K562 (cell line): ENCODE measurements at regions not wholly inside any gene's neighbourhood (a gene's known extent, or its start where the extent isn't known, plus 50 kb on each side); places are given as distances from the start of the nearest gene placed in this dataset.

ENCODE experiments used
- ATAC-seq: fragments of 200-7000 bp; cut with Tn5 transposase; 3 replicates; pipeline ENCODE4 v1.9.1; 2020; ENCODE audit warnings: moderate library complexity
- BruUV-seq: library from RNA; stranded (reverse); fragments of 400-500 nt; replicated peaks from 2 replicates; lab custom pipeline; 2021; lab: Mats Ljungman, UMichigan
- CTCF ChIA-PET: fragments of 300-600 bp; formaldehyde crosslinking; extraction: SDS; loops from one replicate; lab custom pipeline; 2021; ENCODE audit warnings: low intra/inter-chr PET ratio; lab: Yijun Ruan, JAX
- POLR2A ChIA-PET: fragments of 300-600, 350-650 bp; sonication (Branson Sonifier 250); formaldehyde crosslinking; extraction: SDS; loops from one replicate; lab custom pipeline; 2021; ENCODE audit warnings: antibody characterized with exemption, inconsistent platforms; lab: Yijun Ruan, JAX
- DNase-seq, 4 experiments: peaks; one replicate each; pipeline versions ENCODE4 v3.0.0 to v3.0.0-alpha.2; 2011 to 2018; ENCODE audit warnings: low spot score in 3 of 4, mixed read lengths in 3 of 4; ENCODE audit errors: extremely low read depth in 1 of 4
- FAIRE-seq: peaks from 2 replicates; lab custom pipeline; 2011; peaks lifted over from hg19 to GRCh38; lab: Jason Lieb, UNC
- H2AFZ ChIP-seq: 2 replicates; pipeline ENCODE4 v1.6.0; 2011; ENCODE audit warnings: low read depth, low read length, control low read depth, inconsistent platforms
- H3K27ac ChIP-seq: fragments of 200-600 bp; 3 replicates; pipeline ENCODE4 v1.8.0; 2011; ENCODE audit warnings: low read depth, mild to moderate bottlenecking, control low read depth, inconsistent platforms, low read length, moderate library complexity, mixed read lengths; ENCODE audit errors: extremely low read depth
- H3K27me3 ChIP-seq, 2 experiments: fragments of 300-600 bp in 1 of 2; 2 replicates in 1 of 2; 3 replicates in 1 of 2; pipeline versions ENCODE4 v1.6.0 to v1.8.0; 2011; ENCODE audit warnings: inconsistent platforms in 2 of 2, low read length in 2 of 2, mild to moderate bottlenecking in 1 of 2, mixed read lengths in 1 of 2, moderate library complexity in 1 of 2; ENCODE audit not compliant: control insufficient read depth in 2 of 2, insufficient read depth in 2 of 2
- H3K36me3 ChIP-seq: fragments of 300-600 bp; 3 replicates; pipeline ENCODE4 v1.8.0; 2011; ENCODE audit warnings: mild to moderate bottlenecking, low read length, inconsistent platforms; ENCODE audit not compliant: control insufficient read depth, insufficient read depth
- H3K4me1 ChIP-seq, 2 experiments: fragments of 200-600 bp in 1 of 2; replicated peaks in 1 of 2; 2 replicates in 1 of 2; 3 replicates in 1 of 2; pipeline versions ENCODE4 v1.5.1 to v1.8.0; 2011; ENCODE audit warnings: inconsistent platforms in 2 of 2, low read length in 2 of 2, mild to moderate bottlenecking in 1 of 2, mixed read lengths in 1 of 2, moderate library complexity in 1 of 2; ENCODE audit not compliant: control insufficient read depth in 2 of 2, insufficient read depth in 2 of 2
- H3K4me2 ChIP-seq: 2 replicates; pipeline ENCODE4 v1.6.1; 2011; ENCODE audit warnings: low read length, control low read depth, inconsistent platforms, mixed read lengths; ENCODE audit not compliant: insufficient read depth
- H3K4me3 ChIP-seq: fragments of 200-600 bp; sonication (generic), shearing (Covaris generic); 2 replicates; pipeline ENCODE4 v1.5.1; 2016; ENCODE audit warnings: control low read depth, inconsistent platforms
- H3K79me2 ChIP-seq: fragments of 200-600 bp; 3 replicates; pipeline ENCODE4 v1.8.0; 2011; ENCODE audit warnings: low read length, inconsistent platforms; ENCODE audit not compliant: control insufficient read depth, insufficient read depth
- H3K9ac ChIP-seq, 2 experiments: 2 replicates each; pipeline versions ENCODE4 v1.6.0 to v1.6.1; 2011; ENCODE audit warnings: low read depth in 2 of 2, low read length in 2 of 2, control low read depth in 1 of 2, inconsistent platforms in 1 of 2, mild to moderate bottlenecking in 1 of 2, mixed read lengths in 1 of 2; ENCODE audit not compliant: insufficient read depth in 1 of 2
- H3K9me1 ChIP-seq: one replicate; pipeline ENCODE4 v1.6.0; 2011; ENCODE audit warnings: inconsistent platforms, mild to moderate bottlenecking, low read length, moderate library complexity; ENCODE audit not compliant: control insufficient read depth, insufficient read depth
- H3K9me3 ChIP-seq: replicated peaks from 2 replicates; pipeline ENCODE4 v1.5.1; 2011; ENCODE audit warnings: low read depth, low read length, inconsistent platforms; ENCODE audit not compliant: control insufficient read depth, insufficient read depth
- H4K20me1 ChIP-seq: replicated peaks from 2 replicates; pipeline ENCODE4 v1.6.1; 2011; ENCODE audit warnings: low read length, inconsistent platforms, mixed read lengths; ENCODE audit not compliant: control insufficient read depth, insufficient read depth
- DACH1 ChIP-seq: fragments of 450-650 bp; IDR thresholded peaks from 2 replicates; pipeline ENCODE4 v1.6.1; 2018; ENCODE audit not compliant: partially characterized antibody
- E2F6 ChIP-seq, 2 experiments: IDR thresholded peaks; 2 replicates each; pipeline ENCODE4 v1.6.1; 2011; ENCODE audit warnings: borderline replicate concordance in 1 of 2, control low read depth in 1 of 2, low read depth in 1 of 2, low read length in 1 of 2, mild to moderate bottlenecking in 1 of 2, mixed read lengths in 1 of 2, moderate library complexity in 1 of 2; ENCODE audit not compliant: insufficient read depth in 1 of 2, insufficient read length in 1 of 2, poor library complexity in 1 of 2, severe bottlenecking in 1 of 2; ENCODE audit errors: extremely low read depth in 1 of 2
- GTF2E2 ChIP-seq: fragments of 200-800 bp; sonication (Bioruptor generic); IDR thresholded peaks from 2 replicates; pipeline ENCODE4 v1.6.1; 2016; ENCODE audit warnings: missing genetic modification characterization, missing compliant biosample characterization
- ILF3 ChIP-seq: fragments of 450-650 bp; IDR thresholded peaks from 2 replicates; pipeline ENCODE4 v1.6.1; 2018; ENCODE audit warnings: antibody characterized with exemption, mild to moderate bottlenecking, moderate library complexity, borderline replicate concordance
- KDM4B ChIP-seq, 2 experiments: fragments of 450-650 bp in 1 of 2; sonication (generic) in 1 of 2; IDR thresholded peaks; 2 replicates each; pipeline ENCODE4 v1.6.1; 2016 to 2017; ENCODE audit warnings: borderline replicate concordance in 2 of 2, antibody characterized with exemption in 1 of 2, low read depth in 1 of 2, mild to moderate bottlenecking in 1 of 2
- MBD1 ChIP-seq: fragments of 250-450 bp; sonication (Bioruptor Pico); IDR thresholded peaks from 2 replicates; pipeline ENCODE4 v1.8.0; 2022; ENCODE audit warnings: inconsistent platforms
- NCOA4 ChIP-seq: fragments of 450-650 bp; IDR thresholded peaks from 2 replicates; pipeline ENCODE4 v1.6.1; 2018; ENCODE audit warnings: mild to moderate bottlenecking; ENCODE audit not compliant: partially characterized antibody
- NFYB ChIP-seq: IDR thresholded peaks from 2 replicates; pipeline ENCODE4 v1.6.1; 2011; ENCODE audit warnings: mild to moderate bottlenecking, moderate library complexity; ENCODE audit not compliant: insufficient read length; ENCODE audit errors: extremely low read depth
- NR0B1 ChIP-seq: fragments of 450-650 bp; IDR thresholded peaks from one replicate; pipeline ENCODE4 v1.6.1; 2018; ENCODE audit warnings: mild to moderate bottlenecking, moderate library complexity; ENCODE audit not compliant: partially characterized antibody
- NUFIP1 ChIP-seq: fragments of 450-650 bp; IDR thresholded peaks from 2 replicates; pipeline ENCODE4 v1.6.1; 2018; ENCODE audit not compliant: partially characterized antibody
- RAD51 ChIP-seq: fragments of 450-650 bp; IDR thresholded peaks from 2 replicates; pipeline ENCODE4 v1.7.1; 2016; ENCODE audit warnings: low read depth, mild to moderate bottlenecking, borderline replicate concordance
- RHOXF2B ChIP-seq: fragments of 250-450 bp; sonication (Bioruptor Pico); conservative IDR thresholded peaks from 2 replicates; pipeline ENCODE4 v1.5.1; 2021
- THRA ChIP-seq: fragments of 450-650 bp; IDR thresholded peaks from 2 replicates; pipeline ENCODE4 v1.6.1; 2017; ENCODE audit warnings: mild to moderate bottlenecking, moderate library complexity
- ZBTB8A ChIP-seq: fragments of 450-650 bp; IDR thresholded peaks from 2 replicates; pipeline ENCODE4 v1.6.1; 2018; ENCODE audit warnings: mild to moderate bottlenecking, moderate library complexity; ENCODE audit not compliant: partially characterized antibody
- ZNF174 ChIP-seq: fragments of 250-450 bp; sonication (Bioruptor Pico); IDR thresholded peaks from 2 replicates; pipeline ENCODE4 v1.4.0; 2020; ENCODE audit warnings: mild to moderate bottlenecking
- ZNF184 ChIP-seq: sonication (generic); formaldehyde crosslinking; IDR thresholded peaks from 2 replicates; pipeline ENCODE4 v1.5.0; 2020; ENCODE audit warnings: missing genetic modification reagents
- ZNF764 ChIP-seq: fragments of 250-450 bp; sonication (Bioruptor Pico); IDR thresholded peaks from 2 replicates; pipeline ENCODE4 v1.4.0; 2020; ENCODE audit warnings: low read depth, mild to moderate bottlenecking, moderate library complexity
- WGBS: fragments of 100-300 bp; shearing (Covaris generic); methylation state at CpG from one replicate; pipeline ENCODE4 v1.1.6; 2016; ENCODE audit warnings: low coverage, mixed read lengths; ENCODE audit not compliant: insufficient coverage; ENCODE audit errors: missing lambda C conversion rate; 5-methylcytosine and 5-hydroxymethylcytosine counted together
- in situ Hi-C: fragments of 300-500 bp; cut with MboI; formaldehyde crosslinking; loops from 4 replicates; pipeline ENCODE4 v1.15.0; 2018; ENCODE audit warnings: inconsistent platforms, mixed read lengths
- intact Hi-C: fragments of 100-400 bp; cut with micrococcal nuclease; formaldehyde crosslinking; loops from 2 replicates; pipeline ENCODE4 v1.14.2; 2022

GRCh38 chr7:440059-440749 lies 79.4 kb downstream of the PDGFA start:
- DNase-seq, result no peak
- ChIA-PET CTCF (interaction anchor here (0.6 kb wide), 1 partner anchor 31 kb away, joined by 3 read pairs; no protein-coding TSS in a partner anchor), POLR2A (interaction anchor here (1.0 to 1.2 kb wide), 2 partner anchors 10 to 29 kb away, joined by 3 read pairs; no protein-coding TSS in a partner anchor)
- no peaks in the 10 kb centered on the region for H3K36me3 ChIP-seq
- peaks cover 9 to 49% of the 10 kb centered on the region in 2 experiments; a peak in 4 of 5 replicates for H3K27me3 ChIP-seq
- H3K79me2 ChIP-seq, result no peaks in the 10 kb centered on the region
- H3K4me2 ChIP-seq, result no peak overlapping the region
- no peaks in the 10 kb centered on the region for H3K9me3 ChIP-seq
- intact Hi-C loops, result no loop called here
- no peak for ATAC-seq
- H3K4me3 ChIP-seq, result no peak overlapping the region
- no peak for FAIRE-seq
- H2AFZ ChIP-seq, result no peak overlapping the region
- H3K4me1 ChIP-seq, result peaks cover 0 to 45% of the 10 kb centered on the region in 2 experiments; a peak in 2 of 5 replicates
- 24% methylated on average over 9 of the region's 10 CpGs for WGBS
- H3K27ac ChIP-seq, result no peak overlapping the region
- no peaks in the 10 kb centered on the region for H3K9me1 ChIP-seq
- in situ Hi-C loops, result no loop called here
- H3K9ac ChIP-seq, result no peak overlapping the region
- no peaks in the 10 kb centered on the region for H4K20me1 ChIP-seq
- no TSS peak for BruUV-seq
- no peak for TF ChIP-seq RHOXF2B (CRISPR knock-in tag)
- TF ChIP-seq E2F6 (IDR thresholded peaks at IDR 0.05; ENCODE audit: borderline replicate concordance in 1 of 2, extremely low read depth in 1 of 2, insufficient read depth in 1 of 2, insufficient read length in 1 of 2, low read depth in 1 of 2, low read length in 1 of 2, poor library complexity in 1 of 2, severe bottlenecking in 1 of 2), result no peak
- no peak for TF ChIP-seq NFYB
- no peak for TF ChIP-seq ZNF174 (CRISPR knock-in tag)
- TF ChIP-seq GTF2E2, result no peak
- TF ChIP-seq MBD1 (CRISPR knock-in tag), result no peak
- no peak for TF ChIP-seq KDM4B (IDR thresholded peaks at IDR 0.05; ENCODE audit: borderline replicate concordance in 2 of 2, low read depth in 1 of 2)
- no peak for TF ChIP-seq ZBTB8A
- TF ChIP-seq NR0B1, result no peak
- TF ChIP-seq NCOA4, result no peak
- TF ChIP-seq DACH1, result no peak
- no peak for TF ChIP-seq ZNF184
- no peak for TF ChIP-seq NUFIP1
- no peak for TF ChIP-seq THRA
- TF ChIP-seq ZNF764, result no peak
- TF ChIP-seq RAD51, result no peak
- TF ChIP-seq ILF3, result no peak
